Lung (tissue), 11 donors: ENCODE measurements at regions not wholly inside any gene's neighbourhood (a gene's known extent, or its start where the extent isn't known, plus 50 kb on each side); places are given as distances from the start of the nearest gene placed in this dataset.

Source experiments
- ATAC-seq: fragments of 200-7000 bp; cut with Tn5 transposase; one replicate; pipeline ENCODE4 v1.9.1; 2020; ENCODE audit warnings: moderate number of reproducible peaks; ENCODE audit not compliant: insufficient read depth, low FRiP score
- DNase-seq, 3 donors: peaks; one replicate each; pipeline ENCODE4 v3.0.0-alpha.2; 2013 to 2017
- H3K27ac ChIP-seq, 2 donors: one replicate each; pipeline ENCODE4 v1.5.1; 2013; ENCODE audit warnings: mild to moderate bottlenecking in 2 of 2, moderate library complexity in 2 of 2, control low read depth in 1 of 2, inconsistent platforms in 1 of 2, low read depth in 1 of 2, low read length in 1 of 2
- H3K27me3 ChIP-seq, 3 donors: one replicate each; pipeline ENCODE4 v1.5.1; 2013; ENCODE audit warnings: low read length in 2 of 3; ENCODE audit not compliant: control insufficient read depth in 3 of 3, insufficient read depth in 3 of 3
- H3K36me3 ChIP-seq, 4 donors: one replicate each; pipeline ENCODE4 v1.5.1; 2013; ENCODE audit warnings: low read length in 4 of 4, mild to moderate bottlenecking in 1 of 4, moderate library complexity in 1 of 4; ENCODE audit not compliant: control insufficient read depth in 4 of 4, insufficient read depth in 4 of 4
- H3K4me1 ChIP-seq, 5 donors: one replicate each; pipeline ENCODE4 v1.5.1; 2013; ENCODE audit warnings: low read length in 5 of 5, mild to moderate bottlenecking in 2 of 5, moderate library complexity in 1 of 5; ENCODE audit not compliant: control insufficient read depth in 5 of 5, insufficient read depth in 5 of 5
- H3K4me3 ChIP-seq: one replicate; pipeline ENCODE4 v1.5.1; 2013; ENCODE audit warnings: mild to moderate bottlenecking, control low read depth, moderate library complexity
- H3K9ac ChIP-seq, 2 donors: one replicate each; pipeline ENCODE4 v1.5.1; 2013; ENCODE audit warnings: low read length in 2 of 2, control low read depth in 1 of 2; ENCODE audit not compliant: insufficient read depth in 1 of 2
- H3K9me3 ChIP-seq, 4 donors: one replicate each; pipeline ENCODE4 v1.5.1; 2013; ENCODE audit warnings: low read length in 3 of 4, mild to moderate bottlenecking in 1 of 4, moderate library complexity in 1 of 4; ENCODE audit not compliant: control insufficient read depth in 4 of 4, insufficient read depth in 3 of 4
- WGBS, 2 donors: extraction: QIAGEN DNeasy Blood & Tissue Kit; methylation state at CpG; one replicate each; pipeline ENCODE4 v1.1.7; 2013; 5-methylcytosine and 5-hydroxymethylcytosine counted together
- TF ChIP-seq, protein P1 (sequence below): IDR thresholded peaks from 2 replicates; pipeline ENCODE4 v1.5.1; 2012; ENCODE audit warnings: mild to moderate bottlenecking; ENCODE audit errors: control extremely low read depth, extremely low read depth
- donor health status: control.
- donor health status: control.
- donor health status: Bipolar disorder and iron deficiency.
- donor health status: healthy.
- donor health status: DM: yes; HTN: yes; CAD: no.

GRCh38 chr7:136655414-136655813 lies 213.0 kb upstream of the CHRM2 start:
- Histone ChIP-seq H3K9me3 (no peaks in the 10 kb centered on the region), H3K4me1 (no peaks in the 10 kb centered on the region), H3K4me3 (no peak overlapping the region), H3K27ac (no peak overlapping the region), H3K9ac (no peak overlapping the region), H3K36me3 (no peaks in the 10 kb centered on the region), H3K27me3 (no peaks in the 10 kb centered on the region)
- no peak for DNase-seq
- TF ChIP-seq, protein P1, sequence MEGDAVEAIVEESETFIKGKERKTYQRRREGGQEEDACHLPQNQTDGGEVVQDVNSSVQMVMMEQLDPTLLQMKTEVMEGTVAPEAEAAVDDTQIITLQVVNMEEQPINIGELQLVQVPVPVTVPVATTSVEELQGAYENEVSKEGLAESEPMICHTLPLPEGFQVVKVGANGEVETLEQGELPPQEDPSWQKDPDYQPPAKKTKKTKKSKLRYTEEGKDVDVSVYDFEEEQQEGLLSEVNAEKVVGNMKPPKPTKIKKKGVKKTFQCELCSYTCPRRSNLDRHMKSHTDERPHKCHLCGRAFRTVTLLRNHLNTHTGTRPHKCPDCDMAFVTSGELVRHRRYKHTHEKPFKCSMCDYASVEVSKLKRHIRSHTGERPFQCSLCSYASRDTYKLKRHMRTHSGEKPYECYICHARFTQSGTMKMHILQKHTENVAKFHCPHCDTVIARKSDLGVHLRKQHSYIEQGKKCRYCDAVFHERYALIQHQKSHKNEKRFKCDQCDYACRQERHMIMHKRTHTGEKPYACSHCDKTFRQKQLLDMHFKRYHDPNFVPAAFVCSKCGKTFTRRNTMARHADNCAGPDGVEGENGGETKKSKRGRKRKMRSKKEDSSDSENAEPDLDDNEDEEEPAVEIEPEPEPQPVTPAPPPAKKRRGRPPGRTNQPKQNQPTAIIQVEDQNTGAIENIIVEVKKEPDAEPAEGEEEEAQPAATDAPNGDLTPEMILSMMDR: no peak
- ATAC-seq: no peak

GRCh38 chr7:136654406-136654805 lies 214.0 kb upstream of the CHRM2 start:
- ATAC-seq (no peak), DNase-seq (no peak)
- Histone ChIP-seq H3K9ac (no peak overlapping the region), H3K27ac (no peak overlapping the region), H3K4me3 (no peak overlapping the region), H3K27me3 (no peaks in the 10 kb centered on the region), H3K36me3 (no peaks in the 10 kb centered on the region), H3K4me1 (no peaks in the 10 kb centered on the region), H3K9me3 (no peaks in the 10 kb centered on the region)
- WGBS, 2 donors: 72 to 83% methylated on average over 3 of the region's 3 CpGs
- TF ChIP-seq, protein P1: no peak

GRCh38 chr7:136652635-136653370 lies 215.6 kb upstream of the CHRM2 start:
- ATAC-seq (no peak), DNase-seq (no peak)
- TF ChIP-seq, protein P1: no peak
- Histone ChIP-seq H3K4me3 (no peak overlapping the region), H3K9ac (no peak overlapping the region), H3K36me3 (no peaks in the 10 kb centered on the region), H3K27me3 (no peaks in the 10 kb centered on the region), H3K9me3 (no peaks in the 10 kb centered on the region), H3K27ac (no peak overlapping the region), H3K4me1 (no peaks in the 10 kb centered on the region)
- WGBS, 2 donors: 89 to 90% methylated on average over 3 of the region's 3 CpGs

DNA sequence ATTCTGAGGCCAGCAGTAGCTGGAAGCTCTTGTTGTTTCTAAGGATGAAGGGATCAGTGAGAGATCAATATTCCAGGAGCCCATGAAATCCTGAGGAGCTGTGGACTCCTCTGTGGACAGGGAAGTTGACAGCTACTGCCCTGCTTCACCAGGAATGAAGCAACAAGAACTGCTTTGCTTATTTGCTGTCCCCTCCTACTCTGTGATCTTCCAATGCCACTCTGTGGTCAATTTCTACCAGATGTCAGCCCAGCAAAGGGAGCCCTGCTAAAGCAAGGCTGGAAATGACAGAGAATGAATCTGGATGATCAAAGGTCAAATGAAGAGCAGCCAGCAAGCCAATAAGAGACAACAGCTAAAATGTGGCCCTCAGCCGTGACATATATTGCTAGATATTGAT lies 227.5 kb upstream of the CHRM2 start:
- H3K9ac ChIP-seq: no peak overlapping the region
- DNase-seq (peak in 2 of 3 donors; percentile 3 to 6), ATAC-seq (no peak)
- H3K27me3 ChIP-seq: no peaks in the 10 kb centered on the region
- H3K36me3 ChIP-seq: no peaks in the 10 kb centered on the region
- 74 to 77% methylated on average over 1 of the region's 1 CpG for WGBS, 2 donors
- H3K4me3 ChIP-seq: no peak overlapping the region
- H3K27ac ChIP-seq: no peak overlapping the region
- TF ChIP-seq, protein P1: no peak
- no peaks in the 10 kb centered on the region for H3K4me1 ChIP-seq
- H3K9me3 ChIP-seq: no peaks in the 10 kb centered on the region
